Natural killer cell treated with Interleukin-12 subunit alpha and Interleukin-12 subunit beta and Interleukin-15 and Interleukin-18, amount 100 ng/mL, for 72 hours (primary cell): ENCODE measurements at regions not wholly inside any gene's neighbourhood (a gene's known extent, or its start where the extent isn't known, plus 50 kb on each side); places are given as distances from the start of the nearest gene placed in this dataset.
A peak's percentile ranks its signal among the peaks of the same experiment; 100 is the strongest.

Experiments
- ATAC-seq, 2 donors: fragments of 150-1000 bp; cut with Tn5 transposase in 1 of 2; sonication (Bioruptor Pico), chemical (Tn5 transposase) in 1 of 2; 2 replicates each; pipeline ENCODE4 v1.10.0; 2021
- DNase-seq: peaks from one replicate; pipeline ENCODE4 v3.0.0; 2022; ENCODE audit warnings: low spot score
- H3K27ac Mint-ChIP-seq, 2 donors: 1 replicate in 1 of 2; 2 replicates in 1 of 2; pipeline ENCODE4 v1.8.0; 2022; ENCODE audit warnings: mixed read lengths in 2 of 2, mild to moderate bottlenecking in 1 of 2, moderate library complexity in 1 of 2
- H3K27me3 Mint-ChIP-seq, 2 donors: 1 replicate in 1 of 2; 2 replicates in 1 of 2; pipeline ENCODE4 v1.8.0; 2022; ENCODE audit warnings: mixed read lengths in 2 of 2
- H3K36me3 Mint-ChIP-seq: one replicate; pipeline ENCODE4 v1.8.0; 2022; ENCODE audit warnings: mixed read lengths
- H3K4me1 Mint-ChIP-seq, 2 donors: 1 replicate in 1 of 2; 2 replicates in 1 of 2; pipeline ENCODE4 v1.8.0; 2022; ENCODE audit warnings: low read depth in 2 of 2, mixed read lengths in 2 of 2, mild to moderate bottlenecking in 1 of 2
- H3K4me3 Mint-ChIP-seq: one replicate; pipeline ENCODE4 v1.8.0; 2022; ENCODE audit warnings: mixed read lengths
- H3K9me3 Mint-ChIP-seq: 2 replicates; pipeline ENCODE4 v1.8.0; 2022; ENCODE audit warnings: mixed read lengths

DNA sequence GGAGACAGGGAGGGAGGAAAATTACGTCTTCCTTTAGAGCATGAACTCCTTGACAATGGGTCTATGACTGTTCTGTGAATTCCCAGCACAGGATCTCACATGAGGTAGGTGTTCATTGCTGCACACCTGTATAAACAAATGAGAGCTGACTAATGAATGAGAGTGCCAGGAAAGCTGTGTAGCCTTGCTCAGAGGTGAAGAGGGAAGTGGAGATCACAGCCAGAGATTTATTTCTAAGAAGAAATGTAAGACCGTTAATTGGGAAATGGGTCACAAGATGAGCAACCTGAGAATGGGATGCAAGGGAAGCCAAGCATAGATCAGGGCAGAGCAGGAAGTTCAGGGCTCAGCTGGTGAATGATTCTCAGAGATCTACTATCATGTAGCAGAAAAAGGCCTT lies 295.1 kb downstream of the CDK5RAP2 start:
- no peaks in the 10 kb centered on the region for H3K9me3 Mint-ChIP-seq
- no peak overlapping the region for H3K27ac Mint-ChIP-seq
- H3K27me3 Mint-ChIP-seq = peaks cover 12 to 15% of the 10 kb centered on the region in 2 donors
- DNase-seq (no peak), ATAC-seq (no peak)
- no peaks in the 10 kb centered on the region for H3K36me3 Mint-ChIP-seq
- H3K4me3 Mint-ChIP-seq = no peak overlapping the region
- H3K4me1 Mint-ChIP-seq = no peaks in the 10 kb centered on the region

DNA sequence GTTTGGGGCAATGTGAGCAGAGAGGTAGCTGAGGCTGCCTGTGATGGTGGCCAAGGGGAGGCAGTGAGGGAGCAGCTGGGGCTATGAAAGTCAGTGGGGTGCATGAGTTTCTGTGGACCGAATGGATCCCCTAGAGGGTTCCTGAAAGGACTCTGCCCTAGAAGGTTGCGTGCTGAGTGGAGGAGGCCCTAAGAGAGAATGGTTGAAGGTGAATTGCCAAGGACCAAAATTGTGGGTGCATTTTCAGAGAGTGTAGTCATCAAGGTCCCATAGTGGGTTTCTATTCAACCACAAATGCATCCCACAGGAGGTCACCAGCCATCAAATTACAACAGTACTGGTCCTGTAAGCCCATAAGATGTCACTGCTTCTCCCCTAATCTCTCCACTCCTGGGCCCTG lies 298.3 kb downstream of the CDK5RAP2 start:
- H3K4me1 Mint-ChIP-seq = no peaks in the 10 kb centered on the region
- H3K36me3 Mint-ChIP-seq = no peaks in the 10 kb centered on the region
- peaks cover 12 to 28% of the 10 kb centered on the region in 2 donors for H3K27me3 Mint-ChIP-seq
- peaks cover 3% of the 10 kb centered on the region for H3K9me3 Mint-ChIP-seq
- no peak for DNase-seq
- no peak overlapping the region for H3K4me3 Mint-ChIP-seq
- ATAC-seq = no peak
- H3K27ac Mint-ChIP-seq = no peak overlapping the region

DNA sequence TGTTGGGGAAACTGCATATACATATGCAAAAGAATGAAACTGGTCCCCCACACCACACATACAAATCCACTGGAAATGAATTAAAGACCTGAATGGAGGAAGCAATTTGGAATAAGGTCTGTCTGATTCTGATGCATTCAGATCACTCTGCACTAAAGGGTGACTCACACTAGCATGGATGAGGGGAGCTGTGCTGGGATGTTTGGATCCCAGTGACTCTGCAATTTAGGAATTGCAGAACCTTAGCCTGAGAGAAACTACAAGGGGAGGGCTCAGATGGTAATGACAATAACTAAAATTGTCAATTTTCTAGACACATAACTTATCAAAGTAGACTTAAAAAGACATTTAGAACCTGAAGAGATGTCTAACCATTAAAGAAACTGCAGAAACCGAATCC lies 312.0 kb downstream of the CDK5RAP2 start:
- peaks cover 9 to 36% of the 10 kb centered on the region in 2 donors for H3K27me3 Mint-ChIP-seq
- ATAC-seq = no peak
- H3K27ac Mint-ChIP-seq = no peak overlapping the region
- no peak for DNase-seq
- no peaks in the 10 kb centered on the region for H3K36me3 Mint-ChIP-seq
- no peak overlapping the region for H3K4me3 Mint-ChIP-seq
- peaks cover 1% of the 10 kb centered on the region for H3K9me3 Mint-ChIP-seq
- no peaks in the 10 kb centered on the region for H3K4me1 Mint-ChIP-seq

DNA sequence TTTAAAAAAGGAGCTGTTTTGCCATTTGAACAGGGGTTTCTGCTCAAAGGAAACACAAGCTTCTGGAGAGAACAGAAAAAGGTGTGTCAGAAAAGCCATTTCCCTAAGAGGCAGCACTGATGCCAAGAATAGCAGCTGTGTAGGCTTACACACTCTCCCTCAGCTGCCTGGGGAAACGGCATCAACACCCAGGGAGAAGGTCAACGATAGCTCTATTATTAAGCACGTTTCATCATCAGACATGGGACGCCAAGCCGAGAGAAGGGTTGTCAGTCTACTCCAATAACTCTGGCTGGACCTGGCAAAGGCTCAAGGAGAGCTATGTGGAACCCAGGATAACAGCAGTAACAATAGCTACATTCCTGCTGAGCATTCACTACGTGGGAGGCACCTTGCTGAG lies 314.2 kb downstream of the CDK5RAP2 start:
- H3K9me3 Mint-ChIP-seq = no peaks in the 10 kb centered on the region

DNA sequence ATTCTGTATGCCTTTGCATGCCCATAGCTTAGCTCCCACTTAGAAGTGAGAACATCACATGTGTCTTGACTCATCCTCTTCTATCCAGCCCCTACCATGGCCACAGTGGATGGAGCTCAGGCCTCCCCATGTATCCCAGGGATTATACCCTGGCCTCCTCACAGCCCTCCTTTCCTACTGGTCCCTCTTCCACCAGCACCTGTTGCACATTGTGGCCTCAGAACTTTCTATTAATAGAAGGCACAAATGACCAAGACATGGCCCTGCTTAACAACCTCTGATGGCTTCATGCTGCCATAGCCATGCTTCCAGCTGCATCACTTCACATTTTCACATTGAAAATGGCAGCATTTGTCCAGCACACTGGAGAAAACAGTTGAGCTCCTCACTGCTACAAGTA lies 315.4 kb downstream of the CDK5RAP2 start:
- Mint-ChIP-seq H3K27me3 (peaks cover 9 to 25% of the 10 kb centered on the region in 2 donors), H3K9me3 (no peaks in the 10 kb centered on the region), H3K4me1 (no peaks in the 10 kb centered on the region), H3K27ac (no peak overlapping the region), H3K4me3 (no peak overlapping the region), H3K36me3 (no peaks in the 10 kb centered on the region)
- DNase-seq = no peak
- peak in 1 of 2 donors; percentile 11 for ATAC-seq

More for the DNA sequence above, 314.2 kb downstream of the CDK5RAP2 start:
- no peak overlapping the region for H3K27ac Mint-ChIP-seq
- no peaks in the 10 kb centered on the region for H3K36me3 Mint-ChIP-seq
- ATAC-seq = no peak
- peaks cover 9 to 25% of the 10 kb centered on the region in 2 donors for H3K27me3 Mint-ChIP-seq
- H3K4me1 Mint-ChIP-seq = no peaks in the 10 kb centered on the region
- no peak overlapping the region for H3K4me3 Mint-ChIP-seq
- DNase-seq = no peak

DNA sequence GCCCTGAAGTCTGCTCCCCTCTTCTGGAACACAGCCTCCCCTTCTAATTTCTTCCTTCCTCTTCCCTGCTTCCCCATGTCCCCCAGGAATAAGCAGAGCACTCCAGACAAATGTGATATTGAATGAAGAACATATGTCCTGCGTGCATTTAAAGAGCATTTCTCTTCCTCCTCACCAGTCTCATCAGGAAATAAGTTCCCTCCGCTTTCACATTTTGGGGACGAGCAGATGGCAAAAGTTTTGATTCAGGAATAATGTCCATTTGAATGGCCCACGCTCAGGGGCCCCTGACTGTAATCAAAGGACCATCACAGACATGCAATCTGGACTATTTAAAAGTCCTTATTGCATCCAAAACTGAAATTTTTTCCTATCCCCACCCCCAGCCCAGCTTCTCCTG lies 316.1 kb downstream of the CDK5RAP2 start:
- H3K27me3 Mint-ChIP-seq = peaks cover 13 to 25% of the 10 kb centered on the region in 2 donors
- H3K4me1 Mint-ChIP-seq = no peaks in the 10 kb centered on the region
- no peak for DNase-seq
- no peak for ATAC-seq
- H3K4me3 Mint-ChIP-seq = no peak overlapping the region
- no peaks in the 10 kb centered on the region for H3K9me3 Mint-ChIP-seq
- H3K27ac Mint-ChIP-seq = no peak overlapping the region
- H3K36me3 Mint-ChIP-seq = no peaks in the 10 kb centered on the region

DNA sequence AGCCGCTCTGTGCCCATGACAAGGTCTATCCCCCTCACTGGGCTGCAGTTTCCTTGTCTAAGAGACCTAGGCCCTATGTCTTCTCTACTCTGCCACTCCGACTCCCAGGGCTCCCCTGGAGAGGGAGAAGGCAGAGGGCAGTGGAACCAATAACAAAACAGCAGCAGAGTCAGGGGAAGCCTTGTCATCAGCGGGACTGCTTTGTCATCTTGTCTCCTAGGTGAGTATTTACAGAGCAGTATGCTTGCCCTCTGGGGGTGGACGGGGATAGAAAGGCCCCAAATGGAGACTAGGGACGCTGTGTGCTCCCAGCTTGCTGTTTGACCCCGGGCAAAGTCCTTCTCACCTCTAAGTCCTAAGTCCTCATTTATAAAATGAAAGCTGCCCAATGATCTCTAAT lies 318.5 kb downstream of the CDK5RAP2 start:
- H3K9me3 Mint-ChIP-seq = no peaks in the 10 kb centered on the region
- no peak for DNase-seq
- no peak overlapping the region for H3K27ac Mint-ChIP-seq
- H3K4me3 Mint-ChIP-seq = no peak overlapping the region
- peaks cover 11 to 27% of the 10 kb centered on the region in 2 donors for H3K27me3 Mint-ChIP-seq
- no peaks in the 10 kb centered on the region for H3K4me1 Mint-ChIP-seq
- peak in 1 of 2 donors; percentile 32 for ATAC-seq
- no peaks in the 10 kb centered on the region for H3K36me3 Mint-ChIP-seq

DNA sequence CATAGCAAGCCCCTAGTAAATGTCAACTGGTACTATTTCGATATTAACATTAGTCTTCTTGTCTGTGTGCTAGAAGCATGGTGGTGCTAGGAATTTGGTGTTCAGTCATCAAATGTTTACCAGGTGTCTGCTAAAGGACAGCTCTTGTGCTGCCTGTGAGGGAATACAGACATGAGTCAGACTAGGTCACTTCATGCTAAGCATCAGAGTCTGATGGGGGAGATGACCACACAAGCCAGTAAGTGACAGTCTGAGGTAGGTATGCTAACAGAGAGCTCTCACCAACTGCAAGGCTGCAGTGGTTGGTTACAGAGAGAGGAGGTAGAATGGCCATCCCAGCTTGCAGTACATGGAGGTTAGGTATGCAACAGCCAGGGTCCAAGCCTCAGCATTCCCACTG lies 320.9 kb downstream of the CDK5RAP2 start:
- H3K9me3 Mint-ChIP-seq = no peaks in the 10 kb centered on the region
- DNase-seq = no peak
- H3K27ac Mint-ChIP-seq = no peak overlapping the region
- peaks cover 18 to 35% of the 10 kb centered on the region in 2 donors for H3K27me3 Mint-ChIP-seq
- H3K4me1 Mint-ChIP-seq = no peaks in the 10 kb centered on the region
- no peak for ATAC-seq
- H3K4me3 Mint-ChIP-seq = no peak overlapping the region
- H3K36me3 Mint-ChIP-seq = no peaks in the 10 kb centered on the region

DNA sequence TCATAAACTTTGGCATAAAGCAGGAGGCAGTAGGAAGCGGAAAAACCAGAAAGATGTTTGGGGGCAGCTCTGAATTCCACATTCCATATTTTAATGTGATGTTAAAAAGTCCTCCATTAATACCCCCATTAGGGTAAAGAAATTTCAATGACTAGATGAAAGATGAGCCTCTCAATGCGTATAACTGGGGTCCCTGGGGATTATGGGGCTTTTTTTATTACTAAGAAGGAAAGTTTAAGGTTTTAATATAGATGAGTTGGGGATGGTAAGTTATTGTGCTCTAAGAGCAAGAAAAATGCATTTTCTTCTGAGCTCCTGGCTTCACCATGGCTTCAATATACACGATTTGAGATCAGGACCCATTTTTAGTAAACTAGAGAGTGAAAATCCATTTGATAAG lies 321.9 kb downstream of the CDK5RAP2 start:
- H3K27me3 Mint-ChIP-seq = peaks cover 15 to 38% of the 10 kb centered on the region in 2 donors
- H3K27ac Mint-ChIP-seq = no peak overlapping the region
- H3K9me3 Mint-ChIP-seq = no peaks in the 10 kb centered on the region
- DNase-seq = no peak
- no peaks in the 10 kb centered on the region for H3K4me1 Mint-ChIP-seq
- H3K36me3 Mint-ChIP-seq = no peaks in the 10 kb centered on the region
- no peak overlapping the region for H3K4me3 Mint-ChIP-seq
- ATAC-seq = no peak

DNA sequence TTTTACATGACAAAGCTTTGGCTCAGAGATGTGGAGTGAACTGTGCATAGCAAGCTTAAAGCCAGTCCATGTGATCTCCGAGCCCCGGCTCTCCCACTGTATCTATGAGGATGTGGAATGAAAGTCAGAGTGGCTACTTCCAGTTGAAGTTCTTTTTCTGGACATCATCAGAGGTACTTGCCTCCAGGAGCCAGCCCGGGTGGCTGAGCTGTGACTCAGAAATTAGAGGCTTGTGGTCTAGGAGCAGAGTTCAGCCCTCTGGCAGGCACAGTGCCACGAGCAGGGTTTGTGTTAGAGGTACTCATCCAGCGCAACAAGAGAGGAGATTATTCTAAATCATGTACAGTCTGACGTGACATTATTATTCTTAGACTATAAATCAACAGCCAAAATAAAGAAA lies 322.5 kb downstream of the CDK5RAP2 start:
- Mint-ChIP-seq H3K4me3 (no peak overlapping the region), H3K9me3 (no peaks in the 10 kb centered on the region), H3K36me3 (no peaks in the 10 kb centered on the region), H3K27ac (no peak overlapping the region), H3K4me1 (no peaks in the 10 kb centered on the region), H3K27me3 (peaks cover 16 to 42% of the 10 kb centered on the region in 2 donors)
- no peak for DNase-seq
- ATAC-seq = no peak

DNA sequence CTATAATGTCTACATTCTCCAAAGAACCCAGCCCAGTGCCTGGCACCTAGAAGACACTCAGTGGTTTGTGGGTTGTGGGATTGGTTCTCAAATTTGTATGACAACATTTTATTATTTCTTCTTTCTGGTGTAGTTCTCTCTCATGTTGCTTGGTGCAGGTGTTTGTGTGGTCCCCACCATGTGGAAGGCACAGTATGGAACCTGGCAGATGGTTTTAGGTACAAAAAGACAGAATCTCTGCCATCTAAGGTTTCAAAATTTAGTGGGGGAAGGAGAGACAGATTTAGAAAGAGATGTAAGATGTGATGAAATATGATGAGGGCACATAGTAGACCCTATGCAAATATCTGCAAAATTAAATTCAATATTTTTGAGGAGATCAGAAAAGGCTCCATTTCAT lies 323.8 kb downstream of the CDK5RAP2 start:
- H3K36me3 Mint-ChIP-seq = no peaks in the 10 kb centered on the region

DNA sequence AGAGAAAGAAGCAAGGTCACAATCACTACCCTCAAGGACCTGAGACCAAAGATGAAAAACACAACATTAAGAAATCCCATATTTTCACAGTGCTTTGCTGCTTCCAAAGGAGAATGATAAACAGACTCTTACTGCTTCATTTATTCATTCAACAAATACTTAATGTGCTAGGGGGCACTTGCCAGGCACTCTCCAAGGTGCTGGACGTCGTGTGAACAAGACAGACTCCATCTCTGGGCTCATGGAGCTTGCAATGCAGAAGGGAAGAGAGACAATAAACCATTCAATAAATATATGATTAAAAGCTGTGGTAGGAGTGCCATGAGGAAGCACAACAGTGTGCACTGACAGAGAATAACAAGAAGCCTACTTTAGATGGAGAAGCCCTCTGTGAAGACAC lies 327.7 kb downstream of the CDK5RAP2 start:
- no peaks in the 10 kb centered on the region for H3K4me1 Mint-ChIP-seq
- no peak for ATAC-seq
- H3K4me3 Mint-ChIP-seq = no peak overlapping the region

More for the DNA sequence above, 323.8 kb downstream of the CDK5RAP2 start:
- Mint-ChIP-seq H3K4me1 (no peaks in the 10 kb centered on the region), H3K27ac (no peak overlapping the region), H3K9me3 (peaks cover 3% of the 10 kb centered on the region), H3K27me3 (peaks cover 21 to 49% of the 10 kb centered on the region in 2 donors), H3K4me3 (no peak overlapping the region)
- ATAC-seq (peak in 1 of 2 donors; percentile 34), DNase-seq (no peak)

DNA sequence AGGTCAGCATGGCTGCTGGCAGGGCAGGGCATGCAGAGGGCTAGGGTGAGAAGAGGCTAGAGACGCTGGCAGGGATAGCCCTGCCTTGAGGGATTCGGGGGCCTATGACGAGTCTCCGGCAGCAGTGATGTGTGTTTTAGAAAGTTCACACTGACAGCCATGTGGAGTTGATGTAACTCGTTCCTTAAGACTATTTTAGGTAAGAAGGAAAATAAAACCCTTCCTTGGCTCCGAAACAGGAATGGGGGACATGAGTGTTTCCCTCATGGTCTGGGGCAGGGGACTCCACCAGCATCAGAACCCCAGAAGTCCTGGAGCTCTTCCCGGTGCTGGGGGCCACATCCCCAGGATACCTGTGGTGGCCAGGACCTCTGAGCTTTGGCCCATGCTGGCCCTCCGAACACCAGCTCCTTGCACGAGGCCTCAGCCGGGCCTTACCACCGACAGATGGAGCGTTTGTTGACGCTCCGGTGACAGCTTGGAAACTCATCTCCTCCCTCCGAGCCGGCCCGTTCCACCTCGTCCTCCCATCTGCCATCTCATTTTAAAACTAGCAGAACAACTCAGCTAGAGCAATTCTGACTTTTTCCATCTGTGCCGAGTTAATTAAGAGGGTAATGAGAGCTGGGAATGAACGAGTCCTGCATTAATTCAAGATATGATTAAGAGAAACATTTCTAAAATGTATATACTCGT lies 337.7 kb downstream of the CDK5RAP2 start:
- Mint-ChIP-seq H3K4me3 (no peak overlapping the region), H3K4me1 (no peaks in the 10 kb centered on the region), H3K9me3 (peaks cover 3% of the 10 kb centered on the region), H3K27ac (no peak overlapping the region), H3K27me3 (peaks cover 0 to 8% of the 10 kb centered on the region in 2 donors), H3K36me3 (no peaks in the 10 kb centered on the region)
- DNase-seq (no peak), ATAC-seq (no peak)

More for the DNA sequence above, 327.7 kb downstream of the CDK5RAP2 start:
- no peak overlapping the region for H3K27ac Mint-ChIP-seq
- peaks cover 17 to 52% of the 10 kb centered on the region in 2 donors for H3K27me3 Mint-ChIP-seq
- no peak for DNase-seq
- peaks cover 3% of the 10 kb centered on the region for H3K9me3 Mint-ChIP-seq
- no peaks in the 10 kb centered on the region for H3K36me3 Mint-ChIP-seq

DNA sequence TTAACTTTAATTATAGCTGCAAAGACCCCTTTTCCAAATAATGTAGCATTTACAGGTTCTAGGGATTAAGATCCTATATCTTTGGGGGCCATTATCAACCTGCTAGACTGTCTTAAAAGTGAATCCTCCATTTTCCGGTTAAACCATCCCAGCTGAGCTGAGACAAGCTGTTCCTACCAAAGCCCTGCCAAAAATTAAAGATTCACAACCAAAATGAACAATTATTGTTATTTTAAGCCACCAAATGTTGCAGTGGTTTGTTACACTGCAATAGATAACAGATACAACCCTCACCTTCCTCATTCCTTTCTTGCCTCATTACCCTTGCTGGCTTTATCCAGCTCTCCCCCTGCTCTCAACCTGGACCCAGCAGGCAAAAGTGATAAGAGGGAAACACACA lies 343.4 kb downstream of the CDK5RAP2 start:
- no peaks in the 10 kb centered on the region for H3K36me3 Mint-ChIP-seq
- ATAC-seq (no peak), DNase-seq (no peak)
- no peak overlapping the region for H3K4me3 Mint-ChIP-seq
- H3K9me3 Mint-ChIP-seq = no peaks in the 10 kb centered on the region
- H3K4me1 Mint-ChIP-seq = no peaks in the 10 kb centered on the region
- peaks cover 0 to 12% of the 10 kb centered on the region in 2 donors for H3K27me3 Mint-ChIP-seq
- H3K27ac Mint-ChIP-seq = no peak overlapping the region

DNA sequence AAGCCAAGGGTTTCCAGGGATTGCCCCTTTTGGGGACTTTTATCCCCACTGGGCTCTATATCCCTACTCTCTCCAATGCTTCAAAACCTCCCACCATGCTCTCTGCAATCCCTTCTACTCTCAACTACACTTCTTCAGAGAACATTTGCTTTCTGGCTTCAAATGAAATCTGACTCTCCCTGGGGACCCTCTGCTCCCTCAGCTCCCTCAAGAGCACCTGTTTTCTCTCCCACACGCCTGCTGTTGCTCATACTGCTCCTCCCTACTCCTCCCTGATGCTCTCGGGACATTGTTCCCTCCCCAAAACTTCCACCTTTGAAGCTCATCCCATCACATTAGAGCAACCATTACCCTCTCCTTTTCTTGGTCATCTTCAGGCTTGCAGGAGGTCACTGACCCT lies 344.9 kb downstream of the CDK5RAP2 start:
- no peaks in the 10 kb centered on the region for H3K36me3 Mint-ChIP-seq
- H3K27me3 Mint-ChIP-seq = peaks cover 0 to 12% of the 10 kb centered on the region in 2 donors
- H3K27ac Mint-ChIP-seq = no peak overlapping the region
- no peaks in the 10 kb centered on the region for H3K9me3 Mint-ChIP-seq
- ATAC-seq (no peak), DNase-seq (no peak)
- H3K4me3 Mint-ChIP-seq = no peak overlapping the region
- no peaks in the 10 kb centered on the region for H3K4me1 Mint-ChIP-seq
